Stimulated activated naive CD4-positive, alpha-beta T cell (primary cell): ENCODE measurements at regions not wholly inside any gene's neighbourhood (a gene's known extent, or its start where the extent isn't known, plus 50 kb on each side); places are given as distances from the start of the nearest gene placed in this dataset.

Experiments
- DNase-seq, 6 experiments: peaks; one replicate each; lab custom pipeline; 2025; lab: John Stamatoyannopoulos, UW

DNA sequence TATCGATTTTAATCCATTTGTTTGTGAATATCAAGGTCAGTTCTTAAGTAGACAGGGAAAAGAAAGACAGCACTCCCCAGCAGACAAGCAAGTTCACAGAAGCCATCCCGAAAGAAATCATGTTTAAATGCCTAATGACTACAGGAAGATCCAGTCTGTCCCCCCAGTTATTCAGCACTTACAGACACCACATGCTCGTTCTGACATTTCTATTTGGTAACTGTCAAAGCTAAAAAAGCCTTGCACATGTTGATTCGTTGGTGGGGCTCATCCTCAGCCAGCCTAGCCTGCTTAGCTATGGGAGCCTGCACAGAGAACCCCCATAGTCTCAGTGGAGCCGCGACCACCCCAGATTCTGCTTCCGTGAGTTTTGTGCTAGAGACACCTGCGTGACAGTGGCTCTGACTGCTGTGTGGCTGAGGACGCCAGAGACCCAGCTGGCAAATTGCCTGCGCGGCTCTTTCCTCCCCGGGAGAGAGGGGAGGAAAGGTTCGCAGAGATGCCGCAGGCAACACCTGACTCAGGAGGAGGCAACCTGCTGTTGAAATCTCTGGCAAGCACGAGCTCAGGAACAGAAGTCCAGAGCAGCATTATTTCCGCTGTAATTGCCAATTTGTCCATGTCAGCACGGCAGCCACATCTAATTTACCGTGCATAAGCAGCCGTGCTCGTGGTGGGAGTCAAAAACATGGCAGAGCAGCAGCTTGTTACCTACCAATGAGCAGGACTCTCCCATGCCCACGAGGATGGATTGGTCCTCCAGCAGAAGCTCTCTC is 194.2 kb downstream of the GPAM start:
- no peak for DNase-seq

GRCh38 chr10:111990734-111991133 is 192.8 kb downstream of the GPAM start:
- no peak for DNase-seq

- no peak for DNase-seq
These were observed 190.2 kb downstream of the GPAM start for GRCh38 chr10:111993321-111993720.

DNA sequence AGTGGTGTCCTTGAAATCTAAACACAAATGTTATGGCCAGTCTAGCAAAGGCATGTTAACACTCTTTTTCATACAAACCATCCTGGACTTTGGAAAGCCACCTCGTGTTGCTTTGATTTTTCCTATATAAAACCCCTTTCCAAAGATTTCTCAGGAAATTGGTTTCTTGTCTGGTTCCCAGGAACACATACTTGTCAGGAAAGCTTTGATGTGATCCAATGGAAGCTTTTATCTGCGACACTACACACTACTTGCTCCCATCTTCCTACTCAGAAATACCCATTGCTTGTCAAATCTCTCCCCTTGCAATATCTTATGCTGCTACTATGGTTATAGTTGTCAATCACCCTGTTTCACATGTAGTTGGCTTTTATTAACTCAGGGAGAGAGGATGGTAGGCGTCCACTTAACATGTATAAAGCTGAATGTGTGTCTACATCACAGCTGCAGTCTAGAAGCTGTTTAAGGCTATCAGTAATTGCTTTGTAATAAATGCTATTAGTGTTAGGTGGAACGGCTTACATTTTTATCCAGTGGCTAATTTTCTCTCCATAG is 189.6 kb downstream of the GPAM start:
- DNase-seq, result no peak

DNA sequence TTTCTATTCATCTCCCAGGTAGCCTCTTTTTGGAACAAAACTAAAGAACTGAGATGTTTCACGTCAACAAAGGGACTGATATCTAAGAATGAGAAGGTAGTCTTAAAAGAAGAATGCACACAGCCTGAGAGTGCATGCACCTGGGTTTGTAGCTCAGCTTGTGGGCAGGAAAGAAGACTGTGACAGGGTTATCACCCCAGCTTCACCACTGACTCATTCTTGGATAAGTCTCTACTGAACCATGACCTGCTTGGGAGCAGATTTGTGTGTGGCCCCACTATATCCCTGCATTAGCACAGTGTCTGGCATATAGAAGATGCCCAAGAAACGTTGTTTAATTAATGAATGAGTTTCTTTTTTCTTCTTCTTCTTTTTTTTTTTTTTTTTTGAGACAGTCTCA is 187.5 kb downstream of the GPAM start:
- no peak for DNase-seq

- DNase-seq, result no peak
These were observed 184.8 kb downstream of the GPAM start for GRCh38 chr10:111998728-111999127.

- no peak for DNase-seq
These were observed 184.2 kb downstream of the GPAM start for GRCh38 chr10:111999205-111999914.

- DNase-seq, result no peak
These were observed 183.7 kb downstream of the GPAM start for GRCh38 chr10:111999915-112000302.

DNA sequence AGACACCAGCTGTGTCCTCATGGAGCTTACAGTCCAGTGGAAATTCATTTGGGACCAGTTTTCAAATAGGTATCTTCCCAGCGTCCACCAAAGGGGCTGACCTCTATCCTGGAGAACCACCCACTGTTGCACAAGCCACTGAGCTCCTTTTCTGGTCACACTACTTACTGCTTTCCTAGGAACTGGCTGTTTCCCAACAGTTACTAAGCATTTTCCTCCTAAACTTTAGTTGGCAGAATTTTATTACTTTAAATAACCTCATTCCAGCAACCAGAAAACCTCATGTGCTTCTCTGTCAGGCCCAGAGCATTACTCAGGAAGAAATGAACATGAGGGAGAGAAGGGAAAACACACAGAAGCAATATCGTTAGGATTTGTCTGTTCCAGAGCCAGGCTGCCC is 183.1 kb downstream of the GPAM start:
- DNase-seq, result no peak

- no peak for DNase-seq
These were observed 181.4 kb downstream of the GPAM start for GRCh38 chr10:112002206-112002605.

DNA sequence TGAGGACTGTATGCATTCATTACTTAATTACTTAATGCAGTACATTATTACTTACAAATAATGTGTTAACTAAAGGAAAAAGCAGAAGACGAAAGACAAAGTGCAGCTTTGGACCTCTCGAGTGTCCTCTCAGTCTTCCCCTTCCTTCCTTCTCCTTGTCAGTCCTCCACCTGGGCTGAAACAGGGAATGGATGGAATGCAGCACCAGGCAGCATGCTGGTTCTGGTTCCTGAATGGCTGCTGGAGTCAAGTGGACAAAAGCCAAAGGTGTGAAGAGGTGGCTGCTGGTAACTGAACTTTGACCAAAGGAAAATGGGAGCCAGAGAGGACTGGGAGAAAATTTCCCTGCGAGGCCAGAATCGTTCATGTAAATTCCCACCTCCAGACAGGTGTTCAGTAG is 179.5 kb downstream of the GPAM start:
- DNase-seq, result no peak

GRCh38 chr10:112005044-112005443 is 178.5 kb downstream of the GPAM start:
- DNase-seq, result no peak

- no peak for DNase-seq
These were observed 177.2 kb downstream of the GPAM start for GRCh38 chr10:112006407-112006806.

DNA sequence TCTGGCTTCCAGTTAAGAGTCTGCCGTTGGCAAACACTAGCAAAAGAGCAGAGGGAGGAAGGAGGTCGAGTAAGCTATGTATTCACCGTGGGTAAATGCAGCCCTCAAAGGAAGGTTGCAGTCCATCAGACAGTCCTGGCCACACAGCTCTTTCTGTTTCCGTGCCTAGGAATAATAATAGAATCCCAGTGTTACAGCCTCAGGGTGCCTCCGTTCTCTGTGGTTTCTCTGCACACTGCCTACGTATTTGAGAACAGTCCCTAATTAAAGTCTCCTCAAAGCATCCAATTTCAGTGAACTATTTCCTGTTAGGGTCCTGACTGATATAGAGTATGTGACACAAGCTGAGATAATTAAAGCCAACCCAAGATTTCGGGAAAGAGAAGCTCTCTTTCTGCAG is 176.7 kb downstream of the GPAM start:
- DNase-seq, result no peak

DNA sequence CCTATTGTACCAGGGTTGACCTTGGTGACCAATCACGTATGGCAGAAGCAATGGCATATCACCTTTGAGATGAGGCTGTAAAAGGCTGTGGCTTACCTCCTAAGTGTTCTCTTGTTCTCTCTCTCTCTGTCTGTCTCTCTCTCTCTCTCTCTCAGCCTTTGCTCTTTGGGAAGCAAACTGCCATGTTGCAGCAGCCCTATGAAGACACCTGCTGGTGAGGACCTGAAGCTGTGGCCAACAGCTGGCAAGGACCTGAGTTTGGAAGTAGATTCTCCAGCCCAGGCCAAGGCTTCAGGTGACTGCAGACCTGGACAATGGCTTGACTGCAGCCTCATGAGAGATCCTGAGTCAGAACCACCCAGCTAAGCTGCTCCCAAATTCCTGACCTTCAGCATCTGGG is 161.4 kb downstream of the GPAM start:
- no peak for DNase-seq

- no peak for DNase-seq
These were observed 159.5 kb downstream of the GPAM start for GRCh38 chr10:112024079-112024478.

DNA sequence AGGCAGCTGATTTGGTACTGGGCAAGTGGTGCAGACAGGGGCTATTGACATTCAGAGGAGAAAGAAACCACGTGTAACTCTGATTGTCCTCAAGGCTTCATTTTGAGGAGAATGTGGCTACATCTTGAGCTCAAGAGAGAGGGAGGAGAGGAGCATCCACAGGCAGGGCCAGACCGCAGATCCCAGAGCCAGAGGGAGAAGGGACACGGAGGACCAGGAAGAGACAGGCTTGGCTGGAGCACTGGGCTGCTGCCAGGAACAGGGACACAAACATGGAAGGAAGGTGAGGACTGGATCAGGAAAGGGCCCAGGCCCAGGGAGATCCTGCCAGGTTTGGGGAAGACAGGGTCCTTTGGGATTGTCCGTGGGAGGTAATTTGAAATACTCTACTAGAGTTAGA is 158.3 kb downstream of the GPAM start:
- DNase-seq, result no peak

DNA sequence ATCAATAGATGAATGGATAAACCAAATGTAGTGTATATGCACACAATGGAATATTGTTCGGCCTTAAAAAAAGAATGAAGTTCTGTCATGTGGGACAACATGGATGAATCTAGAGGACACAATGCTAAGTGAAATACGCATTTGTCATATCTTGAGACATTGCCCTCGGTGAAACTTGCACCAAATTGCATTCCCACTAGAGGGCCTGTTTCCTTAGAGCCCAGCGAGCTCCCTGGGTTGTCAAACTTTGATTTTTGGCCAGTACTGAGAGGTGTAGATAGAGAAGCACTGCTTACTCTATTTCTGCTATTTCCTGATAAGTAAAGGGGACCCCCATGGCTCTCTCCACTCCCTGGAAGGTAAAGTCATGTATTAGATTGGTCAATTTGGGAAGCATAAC is 157.1 kb downstream of the GPAM start:
- no peak for DNase-seq

DNA sequence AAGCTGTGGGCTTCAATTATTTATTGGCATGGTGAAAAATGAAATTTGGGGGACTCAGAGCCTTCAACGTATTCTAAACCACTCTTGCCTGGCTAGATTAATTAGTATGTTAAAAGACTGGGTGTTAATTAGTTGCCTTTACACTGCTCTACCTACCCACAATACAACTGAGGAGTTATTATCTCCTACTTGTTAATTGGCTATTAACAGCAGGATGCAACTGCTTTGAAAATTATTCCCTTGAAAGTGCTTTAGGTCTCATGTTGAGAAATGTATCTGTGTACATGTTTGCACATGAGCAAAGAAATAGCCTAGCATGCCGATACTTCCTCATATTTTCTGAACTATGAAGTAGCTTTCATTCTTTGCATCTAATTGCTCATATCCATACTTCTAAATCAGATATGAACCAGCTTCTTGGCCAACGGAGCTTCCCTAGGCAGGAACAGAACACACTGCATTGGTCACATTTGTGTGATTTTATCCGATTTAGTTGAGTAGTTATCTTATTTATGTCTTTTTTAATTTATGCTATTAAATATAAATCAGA is 155.8 kb downstream of the GPAM start:
- DNase-seq, result no peak

- no peak for DNase-seq
These were observed 153.1 kb downstream of the GPAM start for GRCh38 chr10:112030431-112030830.

DNA sequence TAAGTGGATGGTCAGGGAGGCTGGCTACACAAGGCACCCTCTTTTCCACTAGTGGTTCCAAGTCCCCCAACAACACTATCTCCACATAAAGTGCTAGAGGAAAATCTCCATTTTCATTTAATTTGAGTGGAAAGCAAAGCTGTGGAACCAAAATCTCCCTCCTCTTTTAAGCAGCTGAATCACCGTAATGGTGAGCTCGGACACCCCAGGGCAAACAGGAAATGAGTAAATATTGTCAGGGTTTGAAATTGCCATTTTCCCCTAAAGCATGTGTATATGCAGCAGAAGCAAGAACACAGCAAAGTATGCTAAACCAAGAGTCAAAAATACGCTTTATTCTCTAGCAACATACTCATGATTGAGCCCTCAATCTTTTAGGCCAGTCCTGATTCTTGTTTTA is 143.7 kb downstream of the GPAM start:
- no peak for DNase-seq

- DNase-seq, result no peak
These were observed 142.9 kb downstream of the GPAM start for GRCh38 chr10:112040696-112041095.

DNA sequence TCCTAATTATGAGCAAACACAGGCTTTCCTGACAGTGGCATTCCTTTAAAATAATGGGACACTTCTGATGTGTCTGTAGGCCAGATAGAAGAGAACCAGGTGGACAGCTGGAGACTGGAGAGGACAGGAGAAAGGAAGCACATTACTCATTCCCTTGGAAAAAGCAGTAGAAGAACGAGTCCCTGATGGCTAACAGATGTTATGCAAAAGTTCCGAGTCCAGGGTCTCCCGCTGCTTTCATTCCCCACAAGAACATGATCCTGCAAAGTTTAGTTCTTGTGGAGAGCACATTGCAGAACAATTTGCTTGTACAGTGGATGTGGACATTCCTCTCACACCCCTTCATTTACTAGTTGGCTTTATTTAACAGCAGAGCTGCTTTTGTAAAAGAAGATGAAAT is 137.6 kb downstream of the GPAM start:
- DNase-seq, result no peak
